Heart right ventricle (tissue), 16 donors: ENCODE measurements at regions not wholly inside any gene's neighbourhood (a gene's known extent, or its start where the extent isn't known, plus 50 kb on each side); places are given as distances from the start of the nearest gene placed in this dataset.
"Not testable (repeated sequence)": the region's sequence is repeated elsewhere in the genome, so short reads cannot be mapped to it uniquely, and the experiment has no call there.

Experiments used
- ATAC-seq, 8 donors: fragments of 200-7000 bp; cut with Tn5 transposase; one replicate each; pipeline ENCODE4 v1.9.1; 2020; ENCODE audit warnings: mild to moderate bottlenecking in 8 of 8, moderate library complexity in 8 of 8, moderate number of reproducible peaks in 1 of 8
- DNase-seq, 2 donors: peaks; one replicate each; pipeline ENCODE4 v3.0.0-alpha.2; 2020
- H3K27ac ChIP-seq, 10 donors: fragments of 200-600 bp; sonication (generic) in 2 of 10; one replicate each; pipeline versions ENCODE4 v1.5.0 to v1.8.0; 2020 to 2022; ENCODE audit warnings: mild to moderate bottlenecking in 3 of 10
- H3K27me3 ChIP-seq, 7 donors: fragments of 200-600 bp; one replicate each; pipeline ENCODE4 v1.8.0; 2021 to 2022; ENCODE audit warnings: mild to moderate bottlenecking in 2 of 7
- H3K36me3 ChIP-seq, 9 donors: fragments of 200-600 bp; sonication (generic) in 1 of 9; one replicate each; pipeline versions ENCODE4 v1.5.0 to v1.8.0; 2020 to 2022; ENCODE audit warnings: mild to moderate bottlenecking in 2 of 9
- H3K4me1 ChIP-seq, 9 donors: fragments of 200-600 bp; sonication (generic) in 1 of 9; one replicate each; pipeline versions ENCODE4 v1.5.0 to v1.8.0; 2020 to 2022; ENCODE audit warnings: mild to moderate bottlenecking in 4 of 9
- H3K4me3 ChIP-seq, 10 donors: fragments of 200-600 bp; sonication (generic) in 2 of 10; one replicate each; pipeline versions ENCODE4 v1.5.0 to v1.8.0; 2020 to 2022; ENCODE audit warnings: mild to moderate bottlenecking in 7 of 10, moderate library complexity in 2 of 10
- H3K9me3 ChIP-seq, 11 donors: fragments of 200-600 bp in 10 of 11; sonication (generic) in 2 of 11; one replicate each; pipeline versions ENCODE4 v1.5.0 to v1.8.0; 2013 to 2022; ENCODE audit warnings: mild to moderate bottlenecking in 2 of 11, control low read depth in 1 of 11, moderate library complexity in 1 of 11
- CTCF ChIP-seq, 9 donors: fragments of 200-600 bp; sonication (generic) in 2 of 9; IDR thresholded peaks; one replicate each; pipeline versions ENCODE4 v1.5.0 to v1.8.0; 2021 to 2022; ENCODE audit warnings: antibody characterized with exemption in 9 of 9, mild to moderate bottlenecking in 5 of 9, moderate library complexity in 1 of 9
- WGBS, 2 donors: extraction: QIAGEN DNeasy Blood & Tissue Kit; methylation state at CpG; one replicate each; pipeline ENCODE4 v1.1.7; 2013; ENCODE audit warnings: inconsistent platforms in 1 of 2; 5-methylcytosine and 5-hydroxymethylcytosine counted together
- intact Hi-C, 10 donors: fragments of 100-400 bp; cut with DNase I; formaldehyde crosslinking; loops; one replicate each; pipeline versions ENCODE4 v1.11.1 to v1.14.2; 2022
- donor health status: Arrhythmogenic right ventricular cardiomyopathy.
- donor health status: ischemic (EF 13 %, LVEDD 7.1; RV severe dilation, severe dysfunction).
- donor health status: healthy with polysubstance abuse.
- donor health status: DM: no; HTN: yes; CAD: no.
- donor health status: DM: no; HTN: no; CAD: no.
- donor health status: ischemic (EF 25% LVEDD 6.9; RV normal size, moderate dysfunction).
- donor health status: ischemic (EF 25% LVEDD 5.7; RV mildly dilated, moderate dysfunction).
- donor health status: healthy.
- donor health status: DM: yes; HTN: yes; CAD: no.
- donor health status: Ischemic cardiomyopathy.
- donor health status: ischemic (EF 35%, LVEDD 5.7; RV mildly dilated, moderate dysfunction).
- donor health status: nonischemic (EF 11% LVEDD 7.7; RV severe dilation, severe dysfunction).
- donor health status: DM: yes; HTN: yes; CAD: no.
- donor health status: PGD.
- donor health status: ischemic (EF 29% LVEDD 5.4; RV normal size, mild dysfunction).
- donor health status: nonischemic (EF 23%, LVEDD 6.1; RV moderate dilation, normal function).

GRCh38 chr14:34050606-34051005 is 99.7 kb upstream of the EGLN3 start:
- 100% methylated on average over 1 of the region's 1 CpG for WGBS, 2 donors
- H3K4me3 ChIP-seq, result no peak overlapping the region

GRCh38 chr14:34049790-34050189 is 98.9 kb upstream of the EGLN3 start:
- WGBS, 2 donors, result 33 to 44% methylated on average over 5 of the region's 5 CpGs
- Histone ChIP-seq H3K36me3 (no peaks in the 10 kb centered on the region), H3K4me3 (no peak overlapping the region), H3K9me3 (no peaks in the 10 kb centered on the region), H3K27me3 (no peaks in the 10 kb centered on the region), H3K27ac (no peak overlapping the region), H3K4me1 (peaks cover 9 to 45% (median 19%) of the 10 kb centered on the region in 9 donors)
- ATAC-seq (peak in 2 of 8 donors; percentile 40 to 53), DNase-seq (no peak)
- intact Hi-C loops, result loop anchor here in 2 of 10 donors (10.0 kb wide), 2 partner anchors 95 to 105 kb away; partner anchors contain the start of gene EGLN3 (in 1 of the 2)
- TF ChIP-seq CTCF (IDR thresholded peaks at IDR 0.05), result no peak

More at GRCh38 chr14:34050606-34051005, 99.7 kb upstream of the EGLN3 start:
- intact Hi-C loops, result loop anchor here in 2 of 10 donors (10.0 kb wide), 2 partner anchors 96 to 106 kb away; partner anchors contain the start of gene EGLN3 (in 1 of the 2)
- ATAC-seq (no peak), DNase-seq (no peak)
- H3K9me3 ChIP-seq, result no peaks in the 10 kb centered on the region
- no peaks in the 10 kb centered on the region for H3K36me3 ChIP-seq
- H3K4me1 ChIP-seq, result peaks cover 9 to 46% (median 21%) of the 10 kb centered on the region in 9 donors
- no peak for TF ChIP-seq CTCF (IDR thresholded peaks at IDR 0.05)
- H3K27me3 ChIP-seq, result no peaks in the 10 kb centered on the region
- H3K27ac ChIP-seq, result peak overlapping the region in 1 of 10 donors; percentile 36

GRCh38 chr14:34049187-34049586 is 98.3 kb upstream of the EGLN3 start:
- peaks cover 9 to 40% (median 17%) of the 10 kb centered on the region in 9 donors for H3K4me1 ChIP-seq
- 97 to 100% methylated on average over 7 of the region's 7 CpGs for WGBS, 2 donors
- ATAC-seq, H3K36me3 ChIP-seq, intact Hi-C loops, DNase-seq, H3K9me3 ChIP-seq, H3K4me3 ChIP-seq, H3K27ac ChIP-seq, H3K27me3 ChIP-seq: not testable (repeated sequence)

- Histone ChIP-seq H3K9me3 (no peaks in the 10 kb centered on the region), H3K27ac (no peak overlapping the region), H3K4me1 (peaks cover 0 to 26% (median 0%) of the 10 kb centered on the region in 9 donors), H3K4me3 (no peak overlapping the region), H3K36me3 (no peaks in the 10 kb centered on the region), H3K27me3 (no peaks in the 10 kb centered on the region)
- DNase-seq (no peak), ATAC-seq (no peak)
- TF ChIP-seq CTCF (IDR thresholded peaks at IDR 0.05), result no peak
- 95 to 96% methylated on average over 3 of the region's 3 CpGs for WGBS, 2 donors
- intact Hi-C loops, result no loop called here
Measured at GRCh38 chr14:34046799-34047520, 96.1 kb upstream of the EGLN3 start.
